ENCODE measurements at regions not wholly inside any gene's neighbourhood (a gene's known extent, or its start where the extent isn't known, plus 50 kb on each side); places are given as distances from the start of the nearest gene placed in this dataset.
"Not testable (repeated sequence)": the region's sequence is repeated elsewhere in the genome, so short reads cannot be mapped to it uniquely, and the experiment has no call there.

DNA sequence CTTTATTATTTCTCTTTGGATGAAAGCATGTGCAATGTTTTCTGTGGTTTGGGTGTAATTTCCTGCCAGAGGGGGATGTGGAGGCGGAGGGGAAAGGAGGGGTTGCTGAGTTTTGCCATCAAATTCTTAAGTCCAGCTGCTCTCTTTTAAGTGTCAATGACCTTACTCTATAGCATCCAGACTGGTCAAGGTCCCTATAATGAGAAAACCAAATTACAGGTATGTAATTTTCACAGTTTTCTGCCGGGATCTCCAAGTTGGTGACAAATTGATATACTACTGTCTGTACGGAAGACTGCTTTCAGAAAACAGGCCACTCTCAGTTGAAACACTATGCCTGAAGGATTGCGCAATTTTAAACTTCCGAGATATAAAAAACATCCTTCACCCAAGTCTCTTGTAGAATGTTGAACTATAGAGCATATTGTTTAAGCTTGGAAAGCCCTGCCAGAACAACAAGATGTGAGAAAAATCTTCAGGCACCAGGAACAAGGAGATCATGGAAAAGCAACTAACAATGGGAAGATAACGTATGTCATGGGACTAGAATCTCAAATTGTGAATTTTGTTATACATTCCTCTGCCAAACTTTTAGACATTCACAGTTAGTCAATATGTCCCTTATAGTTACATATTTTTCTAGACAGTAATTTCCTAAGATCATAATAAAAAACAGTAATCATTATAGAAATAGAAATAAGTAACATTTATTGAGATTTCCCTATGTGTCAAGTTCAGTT is 300.7 kb upstream of the SATB1 start:
- no peak for DNase-seq

DNA sequence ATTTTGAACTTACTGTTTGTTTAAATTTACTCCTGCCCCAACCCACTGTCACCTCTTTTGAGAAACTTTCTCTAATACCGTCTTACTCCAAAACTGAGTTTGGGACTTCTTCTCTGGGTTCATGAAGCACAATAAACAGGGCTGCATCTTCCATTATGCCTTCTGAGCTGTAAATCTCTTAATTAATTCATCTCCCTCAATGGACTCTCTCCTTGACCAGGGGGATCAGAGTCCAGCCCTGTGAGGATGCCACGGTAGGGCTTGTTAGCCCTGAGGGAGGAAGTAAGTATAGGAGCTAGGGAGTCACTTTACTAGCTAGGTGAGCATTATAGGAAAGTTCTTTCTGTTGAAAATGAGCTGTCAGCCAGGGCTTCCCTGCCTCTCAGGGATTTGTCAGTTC is 299.3 kb upstream of the SATB1 start:
- no peak for DNase-seq

DNA sequence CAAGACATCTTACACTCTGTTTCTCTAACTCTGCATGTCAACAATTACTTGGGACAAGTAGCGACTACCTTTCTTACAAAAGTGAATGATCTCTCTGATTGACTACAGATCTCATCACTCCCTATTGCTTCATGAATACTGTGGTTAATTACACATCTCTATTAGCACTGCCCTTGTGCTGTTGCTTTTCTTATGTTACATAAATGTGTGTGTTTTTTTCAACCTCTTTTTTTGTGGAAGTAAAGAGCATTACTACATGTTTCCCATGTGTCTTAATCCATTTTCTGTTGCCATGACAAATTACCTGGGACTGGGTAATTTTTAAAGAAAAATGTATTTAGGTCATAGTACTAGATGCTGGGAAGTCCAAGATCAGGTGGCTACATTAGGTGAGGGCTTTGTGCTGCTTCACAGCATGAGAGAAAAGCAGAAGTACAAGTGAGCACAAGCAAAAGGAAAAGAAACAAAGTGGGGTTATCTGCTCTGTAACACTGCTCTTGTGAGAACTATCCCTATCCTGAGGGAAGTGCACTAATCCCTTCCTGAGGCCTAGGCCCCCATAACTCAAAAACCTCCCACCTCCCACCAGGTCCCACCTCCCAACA is 298.2 kb upstream of the SATB1 start:
- no peak for DNase-seq

DNA sequence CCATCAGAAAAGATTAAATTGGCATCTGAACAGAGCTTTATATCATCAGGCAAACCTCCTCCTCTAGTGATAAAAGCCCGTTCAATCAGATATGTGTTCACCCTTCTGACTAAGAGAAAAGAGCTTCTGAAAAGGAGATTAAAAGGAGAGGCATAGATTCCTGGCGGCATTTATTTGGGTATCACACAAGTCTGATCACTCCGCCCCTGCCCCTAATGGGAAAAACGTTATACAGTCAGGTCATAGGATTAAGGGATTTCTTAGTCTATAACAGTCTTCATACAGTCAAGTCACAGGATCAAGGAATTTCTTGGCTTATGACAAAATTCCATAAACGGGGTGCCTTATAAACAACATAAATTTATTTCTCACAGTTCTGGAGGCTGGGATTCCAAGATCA is 295.4 kb upstream of the SATB1 start:
- no peak for DNase-seq

DNA sequence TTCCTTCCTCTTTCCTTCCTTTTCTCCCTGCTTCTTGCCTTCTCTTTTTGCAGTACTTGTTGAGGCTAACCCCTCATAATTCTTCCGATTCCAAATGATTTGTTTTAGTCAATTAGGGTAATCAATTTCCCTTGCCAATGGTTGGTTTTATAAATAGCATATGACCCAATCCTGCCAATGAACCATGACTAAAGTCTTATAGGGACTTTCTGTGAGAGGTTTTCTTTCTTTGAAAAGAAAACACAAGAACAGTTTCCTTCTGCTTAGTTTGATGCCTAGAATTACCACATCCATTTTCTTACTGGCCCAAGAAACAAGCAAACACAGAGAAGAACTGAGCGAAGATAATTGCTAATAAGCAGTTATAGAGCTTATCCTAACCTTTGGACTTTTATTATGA is 292.5 kb upstream of the SATB1 start:
- no peak for DNase-seq

DNA sequence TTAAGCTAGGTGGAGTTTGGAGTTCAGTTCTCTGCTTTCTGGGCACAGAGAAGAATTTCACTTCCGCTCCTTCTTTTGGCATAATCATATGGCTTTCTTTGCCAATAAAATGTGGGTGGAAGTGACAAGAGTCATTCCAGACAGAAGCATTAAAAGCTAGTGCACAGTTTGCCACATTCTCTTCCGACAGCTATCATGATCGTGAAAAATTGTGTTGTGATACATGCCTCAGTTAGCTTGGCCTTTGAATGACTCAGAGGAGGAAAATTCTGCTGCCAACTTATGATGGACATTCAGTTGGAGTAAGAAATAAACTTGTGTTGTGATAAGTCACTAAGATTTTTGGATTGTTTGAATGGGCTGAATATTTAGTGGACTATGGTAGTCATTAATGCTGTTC is 291.7 kb upstream of the SATB1 start:
- no peak for DNase-seq

DNA sequence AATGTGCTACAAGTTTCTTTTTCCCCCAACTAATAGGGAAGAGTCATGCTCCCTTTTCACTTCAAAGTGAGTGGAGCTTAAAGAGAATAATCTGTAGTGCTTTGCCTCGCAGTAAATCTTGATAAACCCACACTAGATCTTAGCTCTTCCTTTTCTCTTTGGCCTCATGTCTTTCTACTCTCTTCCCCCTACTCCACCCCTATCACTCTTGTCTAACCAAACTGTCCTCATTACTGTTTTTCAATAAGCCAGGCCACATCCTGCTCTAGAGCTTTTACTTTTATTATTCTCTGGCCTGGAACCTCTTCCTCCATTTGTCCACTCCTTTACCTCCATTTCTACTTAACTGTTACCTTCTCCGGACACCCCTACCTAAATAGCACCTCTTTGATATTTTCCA is 291.0 kb upstream of the SATB1 start:
- no peak for DNase-seq

DNA sequence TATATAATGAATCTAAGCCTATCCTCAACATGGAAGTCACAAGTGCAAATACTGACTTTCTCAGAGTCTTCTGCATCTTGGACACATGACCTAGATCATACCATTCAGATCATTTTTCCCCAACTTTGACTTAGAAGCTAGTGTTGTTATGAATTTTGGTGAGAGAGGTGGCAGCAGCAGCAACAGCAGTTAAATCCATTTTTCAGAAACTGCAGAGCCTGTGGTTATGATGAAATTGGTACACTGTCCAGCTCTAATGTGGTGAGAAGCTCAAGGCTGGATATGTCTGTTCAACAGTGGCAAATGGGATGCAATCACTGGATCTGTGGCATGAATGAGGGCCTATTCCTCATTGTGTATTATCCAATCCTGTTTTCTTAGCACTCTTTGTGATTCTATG is 290.1 kb upstream of the SATB1 start:
- DNase-seq: no peak

DNA sequence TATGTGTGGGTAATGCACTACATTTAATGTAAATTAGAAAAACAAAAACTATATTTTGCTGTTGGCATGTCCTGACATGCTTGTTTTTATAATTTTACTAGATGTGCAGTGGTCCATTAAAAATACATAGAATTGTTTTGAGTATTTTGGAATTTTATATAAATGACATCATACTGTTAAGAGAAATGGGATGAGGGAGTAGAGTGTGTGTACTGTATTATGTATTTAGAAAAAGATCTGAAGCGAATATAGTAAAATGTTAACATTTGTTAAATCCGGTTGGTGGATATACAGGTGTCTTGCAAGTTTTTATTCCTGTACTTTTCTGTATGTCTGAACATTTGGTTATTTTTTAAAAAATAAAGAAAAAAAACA is 288.4 kb upstream of the SATB1 start:
- no peak for DNase-seq

DNA sequence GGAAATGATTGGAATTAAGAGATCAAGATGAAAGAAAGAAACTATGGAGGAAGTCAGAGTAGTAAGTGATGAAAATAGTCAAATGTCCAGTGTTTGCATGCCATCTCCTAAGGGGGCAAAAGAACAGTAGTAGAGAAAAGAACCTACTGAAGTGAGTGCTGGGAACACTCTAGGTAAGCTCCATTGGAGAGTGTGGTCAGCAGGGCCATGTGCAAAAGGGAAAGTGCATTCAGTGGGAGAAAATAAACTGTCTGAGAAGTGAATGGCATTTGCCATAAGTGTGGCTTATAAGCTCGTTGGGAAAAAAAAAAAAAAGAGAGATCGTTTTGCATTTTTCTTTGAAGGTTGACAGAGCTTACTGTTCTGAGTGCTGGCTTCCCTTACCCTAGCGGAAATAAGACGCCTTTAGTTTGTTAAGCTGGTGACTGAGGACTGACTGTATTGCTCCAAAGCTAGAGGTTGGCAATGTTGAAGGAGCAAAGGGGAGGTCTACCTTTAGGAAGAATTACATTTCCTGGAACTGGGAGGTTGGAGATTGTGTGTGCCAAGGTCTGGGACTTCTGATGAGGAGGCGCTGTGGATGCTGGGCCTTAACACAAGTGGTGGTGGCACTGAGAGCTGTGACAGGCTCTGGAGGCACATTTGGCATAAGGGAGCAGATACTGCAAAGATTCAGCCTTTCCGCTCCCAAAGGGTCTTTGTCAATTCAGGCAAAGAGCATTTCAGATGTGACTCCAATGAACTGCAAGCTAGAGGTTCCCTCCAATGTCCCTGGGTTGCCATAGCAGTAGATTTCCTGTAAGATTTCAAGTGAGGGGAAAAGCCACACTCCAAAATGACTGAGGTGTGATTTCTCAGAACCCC is 287.8 kb upstream of the SATB1 start:
- no peak for DNase-seq

DNA sequence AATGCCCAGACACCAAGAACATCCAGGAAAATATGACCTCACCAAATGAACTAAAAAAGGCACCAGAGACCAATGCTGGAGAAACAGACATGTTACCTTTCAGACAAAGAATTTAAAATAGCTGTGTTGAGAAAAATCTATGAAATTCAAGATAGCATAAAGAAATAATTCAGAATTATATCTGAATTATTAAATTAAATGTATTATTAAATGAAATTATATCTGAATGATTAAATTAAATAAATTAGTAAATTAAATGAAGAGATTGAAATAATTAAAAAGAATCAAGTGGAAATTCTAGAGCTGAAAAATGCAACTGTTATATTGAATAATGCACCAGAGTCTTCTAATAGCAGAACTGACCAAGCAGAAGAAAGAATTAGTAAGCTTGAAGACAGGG is 279.2 kb upstream of the SATB1 start:
- no peak for DNase-seq

DNA sequence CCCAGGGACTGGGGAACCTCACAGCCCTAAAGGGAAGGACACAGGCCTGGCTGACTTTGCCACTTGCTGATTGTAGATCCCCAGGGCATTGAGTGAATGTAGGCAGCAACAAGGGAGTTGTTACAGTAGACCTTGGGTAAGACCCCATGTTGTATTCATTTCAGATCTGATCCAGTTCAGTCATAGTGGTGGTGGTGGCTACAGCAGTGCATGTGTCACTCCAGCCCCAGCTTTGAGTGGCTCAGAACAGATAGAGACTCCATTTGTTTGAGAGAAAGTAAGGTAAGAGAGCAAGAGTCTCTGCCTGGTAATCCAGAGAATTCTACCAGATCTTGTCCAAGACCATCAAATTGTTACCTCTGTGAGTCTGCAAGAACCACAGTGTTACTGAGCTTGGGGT is 278.7 kb upstream of the SATB1 start:
- no peak for DNase-seq

DNA sequence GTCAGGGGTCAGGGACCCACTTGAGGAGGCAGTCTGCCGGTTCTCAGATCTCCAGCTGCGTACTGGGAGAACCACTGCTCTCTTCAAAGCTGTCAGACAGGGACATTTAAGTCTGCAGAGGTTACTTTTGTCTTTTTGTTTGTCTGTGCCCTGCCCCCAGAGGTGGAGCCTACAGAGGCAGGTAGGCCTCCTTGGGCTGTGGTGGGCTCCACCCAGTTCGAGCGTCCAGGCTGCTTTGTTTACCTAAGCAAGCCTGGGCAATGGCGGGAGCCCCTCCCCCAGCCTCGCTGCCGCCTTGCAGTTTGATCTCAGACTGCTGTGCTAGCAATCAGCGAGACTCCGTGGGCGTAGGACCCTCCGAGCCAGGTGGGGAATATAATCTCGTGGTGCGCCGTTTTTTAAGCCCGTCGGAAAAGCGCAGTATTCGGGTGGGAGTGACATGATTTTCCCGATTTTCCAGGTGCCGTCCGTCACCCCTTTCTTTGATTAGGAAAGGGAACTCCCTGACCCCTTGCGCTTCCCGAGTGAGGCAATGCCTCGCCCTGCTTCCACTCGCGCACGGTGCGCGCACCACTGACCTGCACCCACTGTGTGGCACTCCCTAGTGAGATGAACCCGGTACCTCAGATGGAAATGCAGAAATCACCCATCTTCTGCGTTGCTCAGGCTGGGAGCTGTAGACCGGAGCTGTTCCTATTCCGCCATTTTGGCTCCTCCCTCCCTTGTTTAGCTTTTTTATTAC is 268.6 kb upstream of the SATB1 start:
- not testable (repeated sequence) for DNase-seq

DNA sequence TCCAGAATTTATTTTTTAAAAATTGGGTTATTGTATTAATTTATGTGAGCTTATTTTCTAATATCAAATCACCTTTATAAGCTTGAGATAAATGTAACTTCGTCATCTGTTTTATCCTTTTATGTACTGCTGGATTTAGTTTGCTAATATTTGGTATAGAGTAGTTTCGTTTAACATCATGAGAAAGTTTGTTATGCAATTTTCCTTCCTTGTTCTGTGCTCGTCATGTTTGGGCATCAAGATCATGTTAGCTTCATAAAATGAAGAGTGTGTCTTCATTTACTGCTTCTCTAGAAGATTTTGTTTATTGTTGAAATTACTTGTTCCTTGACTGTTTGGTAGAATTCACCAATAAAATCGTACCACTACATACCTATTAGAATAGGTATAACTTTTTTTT is 262.1 kb upstream of the SATB1 start:
- no peak for DNase-seq

DNA sequence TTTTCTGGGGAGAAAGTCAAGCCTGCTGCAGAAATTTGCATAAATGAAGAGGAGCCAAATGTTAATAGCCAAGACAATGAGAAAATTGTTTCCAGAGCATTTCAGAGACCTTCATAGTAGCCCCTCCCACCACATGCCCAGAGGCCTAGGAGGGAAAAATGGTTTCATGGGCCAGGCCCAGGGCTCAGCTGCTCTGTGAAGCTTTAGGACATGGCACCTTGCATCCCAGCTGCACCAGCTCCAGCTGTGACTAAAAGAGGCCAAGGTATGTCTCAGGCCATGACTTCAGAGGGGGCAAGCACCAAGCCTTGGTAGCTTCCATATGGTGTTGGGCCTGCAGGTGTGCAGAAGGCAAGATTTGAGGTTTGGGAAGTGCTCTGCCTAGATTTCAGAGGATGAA is 258.8 kb upstream of the SATB1 start:
- DNase-seq: no peak

DNA sequence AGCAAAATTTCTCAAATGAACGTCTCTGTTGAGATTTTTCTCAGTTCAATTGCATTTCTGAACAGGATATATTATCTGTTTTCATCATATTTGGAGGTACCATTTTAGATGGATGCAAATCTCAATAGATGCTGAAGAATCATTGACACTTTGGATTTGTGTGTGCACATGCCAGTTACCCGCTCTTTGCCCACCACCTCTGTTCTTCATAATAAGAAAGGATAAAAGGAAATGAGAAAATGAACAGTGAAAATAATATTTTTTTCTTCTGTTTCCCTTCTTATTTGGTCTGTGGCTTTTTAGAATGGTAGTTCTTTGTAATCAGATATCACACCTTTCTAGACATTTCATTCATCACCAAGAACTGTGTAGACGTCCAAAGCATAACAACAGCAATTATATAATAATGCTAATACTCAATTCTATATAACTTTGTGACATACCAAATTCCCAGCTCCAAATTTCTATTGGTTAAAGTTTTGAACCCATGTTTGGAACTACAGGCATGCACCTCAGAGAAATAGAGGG is 256.7 kb upstream of the SATB1 start:
- DNase-seq: no peak

DNA sequence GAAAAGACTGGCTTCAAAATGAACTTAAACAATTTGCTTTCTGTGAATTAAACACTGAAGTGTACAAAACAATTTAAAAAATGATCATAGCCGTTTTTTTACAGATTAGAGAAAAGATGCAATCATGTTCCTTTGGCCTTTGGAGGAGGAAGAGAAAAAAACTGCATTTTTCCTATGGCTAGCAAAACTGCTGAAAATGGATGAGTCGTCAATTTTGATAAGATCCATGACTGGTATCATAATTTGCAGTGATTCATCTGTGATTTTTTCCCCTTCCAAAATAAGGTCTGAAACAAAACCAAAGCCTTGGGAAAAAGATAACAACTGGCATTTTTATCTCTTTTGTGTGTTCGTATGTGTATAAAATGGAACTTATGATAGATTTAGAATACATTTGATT is 255.6 kb upstream of the SATB1 start:
- no peak for DNase-seq

DNA sequence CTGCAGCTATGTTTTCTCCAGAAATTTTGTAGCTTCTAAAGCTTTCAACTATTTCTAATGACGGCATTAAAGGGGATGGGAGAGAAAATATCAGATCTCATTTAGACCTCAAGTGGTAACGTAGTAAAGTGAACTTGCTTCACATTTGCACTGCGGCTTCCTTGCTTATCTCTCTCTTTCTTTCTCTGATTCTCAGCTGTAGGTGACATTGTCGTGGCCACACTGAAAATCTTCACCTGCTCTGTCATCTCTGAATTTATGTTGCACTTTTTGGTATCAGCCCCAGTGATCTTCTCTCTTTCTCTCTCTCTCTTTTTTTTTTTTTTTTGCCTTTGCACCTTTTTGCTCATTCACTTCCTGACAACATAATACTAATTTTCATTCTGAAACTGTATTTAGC is 254.1 kb upstream of the SATB1 start:
- no peak for DNase-seq

DNA sequence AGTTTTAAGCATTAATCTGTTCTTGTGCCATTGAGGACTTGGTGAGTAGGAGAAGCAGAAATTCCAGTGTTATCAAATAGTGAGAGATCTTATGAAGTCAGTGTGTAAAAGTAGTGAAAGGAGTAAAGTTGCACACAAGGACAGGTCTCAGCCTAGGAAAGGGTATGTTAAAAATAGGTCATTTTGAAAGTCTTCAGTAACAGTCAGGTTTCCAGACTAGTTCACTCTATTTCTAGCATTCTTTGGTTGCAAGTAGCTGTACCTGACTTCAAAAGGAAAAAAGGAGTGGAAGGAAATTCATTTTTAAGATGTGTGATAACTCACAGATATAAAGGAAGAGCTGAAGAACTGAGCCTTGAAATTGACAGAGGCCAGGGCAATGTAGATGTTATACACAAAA is 250.1 kb upstream of the SATB1 start:
- no peak for DNase-seq

DNA sequence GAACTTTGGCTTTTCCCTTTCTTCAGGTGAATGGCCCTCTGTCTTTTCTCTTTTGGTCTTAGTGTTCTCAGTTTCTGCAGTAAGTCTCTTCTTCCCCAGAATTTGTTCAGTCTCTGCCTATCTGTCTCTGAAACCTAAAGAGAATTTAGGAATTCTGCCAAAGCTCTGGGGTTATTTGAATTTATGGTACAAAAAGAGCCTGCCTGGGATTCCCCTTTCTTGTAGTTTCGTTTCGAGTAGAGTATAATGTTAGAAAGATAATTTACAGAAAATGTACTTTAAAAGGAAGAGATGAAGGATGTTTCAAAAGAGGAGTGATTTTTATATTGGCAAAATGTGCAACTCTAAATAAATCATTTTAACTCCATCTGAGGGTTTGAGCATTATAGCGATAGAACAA is 247.4 kb upstream of the SATB1 start:
- no peak for DNase-seq

DNA sequence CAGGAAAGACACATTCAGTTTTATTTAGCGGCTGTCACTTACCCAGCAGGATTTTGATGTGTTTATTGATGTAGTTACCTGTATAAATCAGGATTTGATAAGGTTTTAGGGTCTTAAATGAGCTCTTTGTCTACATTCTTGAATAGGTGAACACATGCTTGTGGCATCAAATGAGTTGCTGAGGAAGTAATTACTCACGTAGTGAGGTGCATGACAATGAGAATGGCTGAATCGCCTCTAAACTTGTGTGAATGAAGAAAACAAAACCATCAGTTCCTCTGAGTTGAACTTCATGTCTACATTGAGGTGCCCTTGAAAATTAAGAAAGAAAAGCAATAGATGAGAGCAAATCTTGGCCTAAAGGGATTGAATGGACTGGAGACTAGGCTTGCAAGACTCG is 245.6 kb upstream of the SATB1 start:
- DNase-seq: no peak

DNA sequence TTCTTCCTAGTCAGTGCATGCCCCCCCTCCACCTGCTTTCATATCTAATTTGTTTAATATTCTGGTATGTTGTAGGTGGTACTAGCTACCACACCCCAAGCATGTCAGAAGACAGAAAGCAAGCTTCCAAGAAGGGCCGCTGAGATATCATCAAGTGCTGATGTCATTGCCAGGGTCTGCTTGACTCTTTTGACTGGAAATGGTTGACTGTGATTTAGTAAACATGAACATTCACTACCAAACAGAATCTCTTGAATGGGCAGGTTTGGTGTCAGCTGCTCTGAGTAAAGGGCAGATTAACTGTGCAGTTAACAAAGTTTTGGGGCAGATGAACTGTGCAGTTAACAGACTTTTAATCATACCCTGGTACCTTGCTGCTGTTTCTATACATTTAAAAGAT is 244.2 kb upstream of the SATB1 start:
- DNase-seq: no peak

DNA sequence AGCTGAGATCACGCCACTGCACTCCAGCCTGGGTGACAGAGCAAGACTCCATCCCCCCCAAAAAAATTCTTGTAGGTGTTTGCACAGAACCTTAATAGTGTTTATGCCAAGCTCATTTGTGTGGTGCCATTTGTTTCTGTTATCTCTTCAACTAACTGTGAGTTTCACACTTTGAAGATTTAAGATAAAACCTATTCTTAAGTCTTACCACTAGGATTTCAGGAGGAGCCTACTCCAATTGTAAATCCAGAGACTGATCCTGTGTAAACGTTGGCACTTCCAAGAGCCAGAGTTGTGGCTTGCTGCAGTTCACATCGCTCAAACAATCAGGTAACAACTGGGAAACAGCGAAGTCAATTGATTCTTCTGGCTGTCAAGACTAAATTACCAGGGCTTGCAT is 242.4 kb upstream of the SATB1 start:
- no peak for DNase-seq

Data from retina (tissue), 1 donor.